Activated naive CD8-positive, alpha-beta T cell treated with anti-CD3 and anti-CD28 coated beads, Interleukin-2, amount 10 ng/mL, durations not matched to agents 7 days and 5 days (primary cell): ENCODE measurements at regions not wholly inside any gene's neighbourhood (a gene's known extent, or its start where the extent isn't known, plus 50 kb on each side); places are given as distances from the start of the nearest gene placed in this dataset.

ENCODE experiments used
- ATAC-seq: fragments of 150-1000 bp; cut with Tn5 transposase; one replicate; pipeline ENCODE4 v1.10.0; 2021; ENCODE audit warnings: low read depth, moderate library complexity
- POLR2A ChIA-PET: fragments of 350-600 bp; sonication (Branson Sonifier 250); formaldehyde crosslinking; loops from one replicate; lab custom pipeline; 2021; ENCODE audit warnings: antibody characterized with exemption; lab: Charles Lee
- DNase-seq: peaks from one replicate; pipeline ENCODE4 v3.0.0; 2021
- H3K27ac Mint-ChIP-seq: one replicate; pipeline ENCODE4 v1.8.0; 2022; ENCODE audit warnings: mild to moderate bottlenecking, mixed read lengths
- H3K27me3 Mint-ChIP-seq: one replicate; pipeline ENCODE4 v1.8.0; 2022; ENCODE audit warnings: mild to moderate bottlenecking, moderate library complexity, mixed read lengths
- H3K36me3 Mint-ChIP-seq: one replicate; pipeline ENCODE4 v1.8.0; 2021; ENCODE audit warnings: mild to moderate bottlenecking, mixed read lengths
- H3K4me1 Mint-ChIP-seq: one replicate; pipeline ENCODE4 v1.8.0; 2021; ENCODE audit warnings: mixed read lengths
- H3K4me3 Mint-ChIP-seq: one replicate; pipeline ENCODE4 v1.8.0; 2022; ENCODE audit warnings: mild to moderate bottlenecking, moderate library complexity, mixed read lengths
- H3K9me3 Mint-ChIP-seq: one replicate; pipeline ENCODE4 v1.8.0; 2021; ENCODE audit warnings: mixed read lengths

GRCh38 chr14:61128382-61129167 lies 147.5 kb downstream of the SLC38A6 start:
- Mint-ChIP-seq H3K27me3 (peaks cover 10% of the 10 kb centered on the region), H3K27ac (no peak overlapping the region), H3K9me3 (no peaks in the 10 kb centered on the region), H3K4me3 (no peak overlapping the region), H3K4me1 (no peaks in the 10 kb centered on the region), H3K36me3 (no peaks in the 10 kb centered on the region)
- ATAC-seq (no peak), DNase-seq (no peak)
- POLR2A ChIA-PET = no interaction called here

GRCh38 chr14:61126603-61127498 lies 145.8 kb downstream of the SLC38A6 start:
- no peak overlapping the region for H3K27ac Mint-ChIP-seq
- no peaks in the 10 kb centered on the region for H3K4me1 Mint-ChIP-seq
- peaks cover 12% of the 10 kb centered on the region for H3K27me3 Mint-ChIP-seq
- POLR2A ChIA-PET = no interaction called here
- no peaks in the 10 kb centered on the region for H3K9me3 Mint-ChIP-seq
- no peak overlapping the region for H3K4me3 Mint-ChIP-seq
- no peaks in the 10 kb centered on the region for H3K36me3 Mint-ChIP-seq
- ATAC-seq (no peak), DNase-seq (no peak)

GRCh38 chr14:61125867-61126572 lies 145.0 kb downstream of the SLC38A6 start:
- ATAC-seq = no peak
- Mint-ChIP-seq H3K36me3 (no peaks in the 10 kb centered on the region), H3K4me3 (no peak overlapping the region), H3K4me1 (no peaks in the 10 kb centered on the region), H3K9me3 (no peaks in the 10 kb centered on the region), H3K27ac (no peak overlapping the region), H3K27me3 (peaks cover 12% of the 10 kb centered on the region)
- POLR2A ChIA-PET = no interaction called here
- DNase-seq = no peak

DNA sequence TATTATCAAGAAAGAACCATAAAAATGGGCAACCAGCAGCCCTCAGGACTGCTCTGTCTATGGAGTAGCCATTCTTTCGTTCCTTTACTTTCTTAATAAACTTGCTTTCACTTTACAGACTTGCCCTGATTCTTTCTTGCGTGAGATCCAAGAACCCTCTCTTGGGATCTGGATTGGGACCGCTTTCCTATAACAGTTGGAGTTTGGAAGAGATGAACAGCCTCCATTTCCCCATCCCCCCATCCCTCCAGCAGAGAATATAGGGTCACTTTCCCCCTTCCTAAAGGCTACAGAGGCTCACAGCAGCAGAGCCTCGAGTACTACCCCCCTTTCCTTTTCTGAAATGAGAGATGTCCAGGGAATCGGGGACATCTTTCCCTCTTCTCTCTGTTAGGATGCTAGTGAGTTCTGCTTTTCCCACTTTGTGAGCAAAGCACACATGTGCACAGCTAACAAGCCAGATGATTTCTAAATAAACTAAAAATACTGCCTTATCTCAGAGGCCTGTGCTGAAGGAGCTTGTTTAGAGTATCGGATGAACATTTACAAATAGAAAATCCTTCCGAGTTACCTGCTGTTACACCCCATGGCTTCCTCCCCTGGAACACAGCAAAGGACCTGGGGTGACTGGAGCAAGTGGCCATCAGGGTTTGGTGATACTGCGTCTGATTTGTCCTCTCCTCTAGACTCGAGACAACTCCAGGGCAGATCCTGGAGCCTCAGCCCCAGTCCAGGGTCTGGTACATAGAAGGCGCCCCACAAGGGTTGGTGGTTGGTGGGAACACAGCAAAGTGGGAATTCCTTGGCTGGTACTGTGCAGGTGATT lies 144.2 kb downstream of the SLC38A6 start:
- H3K27ac Mint-ChIP-seq = no peak overlapping the region
- POLR2A ChIA-PET = no interaction called here
- peaks cover 3% of the 10 kb centered on the region for H3K9me3 Mint-ChIP-seq
- no peak overlapping the region for H3K4me3 Mint-ChIP-seq
- no peaks in the 10 kb centered on the region for H3K4me1 Mint-ChIP-seq
- peaks cover 12% of the 10 kb centered on the region for H3K27me3 Mint-ChIP-seq
- no peak for ATAC-seq
- no peaks in the 10 kb centered on the region for H3K36me3 Mint-ChIP-seq
- no peak for DNase-seq

- Mint-ChIP-seq H3K27me3 (peaks cover 15% of the 10 kb centered on the region), H3K4me3 (no peak overlapping the region), H3K9me3 (peaks cover 3% of the 10 kb centered on the region), H3K27ac (no peak overlapping the region), H3K4me1 (no peaks in the 10 kb centered on the region), H3K36me3 (no peaks in the 10 kb centered on the region)
- DNase-seq (no peak), ATAC-seq (no peak)
- POLR2A ChIA-PET = no interaction called here
Observed at GRCh38 chr14:61122862-61123261, 141.8 kb downstream of the SLC38A6 start.

DNA sequence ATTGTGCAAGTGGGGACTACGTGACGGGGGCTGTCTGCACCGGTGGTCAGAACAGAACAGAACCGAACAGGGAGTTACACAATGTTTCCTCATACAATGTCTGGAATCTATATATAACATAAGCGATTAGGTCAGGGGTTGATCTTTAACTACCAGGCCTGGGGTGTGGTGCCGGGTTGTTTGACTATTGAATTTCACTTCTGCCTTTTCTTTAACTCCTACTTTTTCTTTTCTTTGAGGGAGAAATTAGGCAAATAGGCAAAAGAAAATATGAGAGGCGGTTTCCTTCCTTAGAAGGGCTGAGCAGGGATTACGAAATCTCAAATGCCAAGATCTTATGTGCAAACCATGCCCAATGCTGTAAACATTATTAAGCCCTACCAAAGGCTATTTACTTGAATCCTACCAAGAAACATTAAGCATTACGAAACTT lies 140.3 kb downstream of the SLC38A6 start:
- no peaks in the 10 kb centered on the region for H3K36me3 Mint-ChIP-seq
- no peak for ATAC-seq
- H3K9me3 Mint-ChIP-seq = peaks cover 3% of the 10 kb centered on the region
- H3K27me3 Mint-ChIP-seq = peaks cover 11% of the 10 kb centered on the region
- H3K27ac Mint-ChIP-seq = no peak overlapping the region
- POLR2A ChIA-PET = no interaction called here
- no peak overlapping the region for H3K4me3 Mint-ChIP-seq
- H3K4me1 Mint-ChIP-seq = no peaks in the 10 kb centered on the region
- DNase-seq = no peak

GRCh38 chr14:61120576-61120975 lies 139.5 kb downstream of the SLC38A6 start:
- no peak overlapping the region for H3K4me3 Mint-ChIP-seq
- ATAC-seq = no peak

DNA sequence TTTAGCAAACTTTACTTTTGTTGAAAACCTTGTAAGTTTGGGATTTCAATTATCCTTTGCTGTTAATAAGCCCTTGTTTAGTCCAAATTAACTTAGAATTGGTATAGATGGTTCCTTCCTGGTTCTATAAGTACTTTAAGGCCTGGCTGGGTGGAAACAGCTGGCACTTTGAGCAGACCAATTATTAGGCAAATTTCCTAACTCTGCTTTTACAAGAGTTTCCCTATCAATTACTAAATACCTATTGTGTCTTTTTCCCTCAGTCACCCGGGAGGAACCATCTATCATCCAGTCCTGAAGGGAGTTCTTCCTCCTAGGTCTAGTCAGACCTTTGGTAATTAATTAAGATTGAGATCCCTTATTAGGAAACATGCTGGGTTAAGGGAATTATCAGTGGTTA lies 138.0 kb downstream of the SLC38A6 start:
- DNase-seq (no peak), ATAC-seq (no peak)
- no peaks in the 10 kb centered on the region for H3K4me1 Mint-ChIP-seq
- H3K4me3 Mint-ChIP-seq = no peak overlapping the region
- no peaks in the 10 kb centered on the region for H3K36me3 Mint-ChIP-seq
- peaks cover 5% of the 10 kb centered on the region for H3K9me3 Mint-ChIP-seq
- POLR2A ChIA-PET = no interaction called here
- H3K27me3 Mint-ChIP-seq = peaks cover 7% of the 10 kb centered on the region
- H3K27ac Mint-ChIP-seq = no peak overlapping the region

More at GRCh38 chr14:61120576-61120975, 139.5 kb downstream of the SLC38A6 start:
- Mint-ChIP-seq H3K36me3 (no peaks in the 10 kb centered on the region), H3K27me3 (peaks cover 9% of the 10 kb centered on the region), H3K4me1 (no peaks in the 10 kb centered on the region), H3K27ac (no peak overlapping the region), H3K9me3 (peaks cover 3% of the 10 kb centered on the region)
- DNase-seq = no peak
- POLR2A ChIA-PET = no interaction called here

DNA sequence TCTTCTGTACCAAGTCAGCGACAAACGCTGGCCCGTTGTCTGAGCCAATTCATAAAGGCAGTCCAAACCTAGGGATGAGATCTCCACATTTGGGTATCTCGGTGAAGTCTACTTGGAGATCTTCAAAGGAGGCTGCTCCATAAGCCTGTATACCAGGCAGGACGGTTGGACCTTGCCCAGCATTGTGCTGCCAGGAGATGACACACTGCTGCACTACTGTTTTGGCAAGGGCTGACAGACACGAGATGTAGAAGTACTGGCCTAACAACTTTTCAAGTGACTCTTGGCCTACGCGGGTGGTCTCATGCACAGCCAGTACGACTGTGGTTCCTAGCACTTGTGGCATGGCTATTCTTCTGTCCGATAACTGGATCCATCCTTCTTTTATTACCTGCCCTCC lies 135.3 kb downstream of the SLC38A6 start:
- no peaks in the 10 kb centered on the region for H3K4me1 Mint-ChIP-seq
- DNase-seq (no peak), ATAC-seq (no peak)
- POLR2A ChIA-PET = no interaction called here
- peaks cover 5% of the 10 kb centered on the region for H3K9me3 Mint-ChIP-seq
- H3K4me3 Mint-ChIP-seq = no peak overlapping the region
- H3K27me3 Mint-ChIP-seq = peaks cover 6% of the 10 kb centered on the region
- H3K36me3 Mint-ChIP-seq = no peaks in the 10 kb centered on the region
- H3K27ac Mint-ChIP-seq = no peak overlapping the region

DNA sequence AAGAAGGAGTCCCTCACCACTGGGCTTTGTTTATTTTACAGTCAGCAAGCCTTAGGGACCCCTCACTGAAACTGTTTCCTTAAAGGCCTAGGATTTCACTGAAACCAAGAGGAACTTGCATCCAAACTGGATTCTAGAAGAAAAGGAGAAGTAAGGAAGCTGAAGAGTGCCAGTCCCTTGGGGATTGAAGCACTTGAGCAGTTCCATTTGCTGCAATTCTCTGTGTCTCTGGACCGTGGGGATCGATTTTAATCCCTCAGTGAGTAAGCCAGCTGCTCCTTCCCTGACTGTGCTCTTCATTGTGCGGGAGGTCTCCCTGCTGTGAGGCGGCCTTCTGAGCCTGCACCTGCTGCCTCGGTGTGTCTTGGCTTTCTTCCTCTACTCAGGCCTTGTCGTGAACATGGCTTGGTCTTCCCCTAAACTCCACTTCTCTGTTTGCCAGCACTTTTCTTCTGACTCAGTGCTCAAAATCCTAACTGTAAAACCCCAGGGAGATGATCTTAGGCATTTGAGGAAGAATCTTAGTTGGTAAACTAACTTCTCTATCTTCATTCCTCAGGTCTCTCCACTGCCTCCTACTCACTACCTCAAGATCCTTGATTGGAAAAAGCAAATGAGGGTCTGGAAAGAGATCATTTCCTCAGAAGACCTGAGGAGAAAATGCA lies 132.6 kb downstream of the SLC38A6 start:
- no peak for ATAC-seq

DNA sequence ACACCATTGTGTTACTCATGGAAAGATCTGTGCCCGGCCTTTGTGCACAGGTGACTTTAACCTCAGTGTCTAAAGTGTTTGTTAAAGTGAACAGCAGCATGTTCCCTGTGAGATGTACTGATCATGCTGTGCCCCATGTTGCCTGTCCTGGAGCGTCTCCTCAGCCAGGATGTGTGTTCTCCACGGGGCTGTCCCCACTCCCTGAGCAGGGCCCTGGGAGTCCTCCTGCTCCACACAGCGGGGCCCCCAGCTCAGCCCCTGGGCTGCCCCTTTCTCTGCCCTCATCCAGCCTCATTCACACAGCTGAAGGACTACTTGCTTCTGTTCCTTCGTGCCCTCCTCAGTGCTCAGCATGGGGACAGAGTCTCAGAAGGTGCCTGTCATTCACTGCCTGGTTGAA lies 131.5 kb downstream of the SLC38A6 start:
- Mint-ChIP-seq H3K36me3 (no peaks in the 10 kb centered on the region), H3K9me3 (peaks cover 3% of the 10 kb centered on the region), H3K4me3 (no peak overlapping the region), H3K4me1 (no peaks in the 10 kb centered on the region), H3K27ac (no peak overlapping the region), H3K27me3 (peaks cover 9% of the 10 kb centered on the region)
- DNase-seq (no peak), ATAC-seq (no peak)
- POLR2A ChIA-PET = no interaction called here

More for the DNA sequence above, 132.6 kb downstream of the SLC38A6 start:
- POLR2A ChIA-PET = no interaction called here
- Mint-ChIP-seq H3K4me1 (no peaks in the 10 kb centered on the region), H3K9me3 (peaks cover 3% of the 10 kb centered on the region), H3K36me3 (no peaks in the 10 kb centered on the region), H3K27me3 (peaks cover 11% of the 10 kb centered on the region), H3K27ac (no peak overlapping the region), H3K4me3 (no peak overlapping the region)
- no peak for DNase-seq

DNA sequence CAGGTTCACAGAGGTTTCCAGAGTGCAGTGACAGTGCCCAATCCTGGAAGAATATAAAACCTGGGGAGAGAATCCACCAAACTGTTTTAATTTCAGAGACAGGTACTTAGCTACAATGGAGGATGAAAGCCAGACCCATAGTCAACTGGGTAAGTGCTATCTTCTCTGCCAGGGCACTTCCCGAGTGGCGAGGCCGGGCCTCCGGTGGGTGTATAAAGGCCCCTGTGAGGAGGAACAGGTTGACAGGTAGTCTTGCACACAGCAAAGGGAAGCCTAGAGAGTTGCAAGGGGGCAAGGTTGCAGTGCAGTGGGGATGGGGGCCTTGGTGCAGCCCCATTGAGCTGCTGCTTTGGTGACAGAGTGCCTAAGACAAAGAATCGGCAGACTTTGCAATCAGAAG lies 130.7 kb downstream of the SLC38A6 start:
- no peaks in the 10 kb centered on the region for H3K4me1 Mint-ChIP-seq
- DNase-seq (no peak), ATAC-seq (no peak)
- no peak overlapping the region for H3K4me3 Mint-ChIP-seq
- no peak overlapping the region for H3K27ac Mint-ChIP-seq
- H3K27me3 Mint-ChIP-seq = peaks cover 9% of the 10 kb centered on the region
- H3K9me3 Mint-ChIP-seq = peaks cover 3% of the 10 kb centered on the region
- POLR2A ChIA-PET = no interaction called here
- H3K36me3 Mint-ChIP-seq = no peaks in the 10 kb centered on the region
